SU-DHL-6 (cell line): ENCODE measurements at regions not wholly inside any gene's neighbourhood (a gene's known extent, or its start where the extent isn't known, plus 50 kb on each side); places are given as distances from the start of the nearest gene placed in this dataset.

Source experiments
- H2AFZ ChIP-seq: fragments of 200-600 bp; sonication (generic); 2 replicates; pipeline ENCODE4 v1.6.1; 2014; ENCODE audit warnings: low read depth, mild to moderate bottlenecking, moderate library complexity, mixed read lengths, antibody characterized with exemption, low read length; ENCODE audit not compliant: severe bottlenecking
- H3F3A ChIP-seq: fragments of 200-600 bp; shearing (Covaris generic); 2 replicates; pipeline ENCODE4 v1.6.0; 2016; ENCODE audit warnings: antibody characterized with exemption, mild to moderate bottlenecking; ENCODE audit not compliant: insufficient read depth
- H3K27ac ChIP-seq: fragments of 200-600 bp; sonication (generic); 2 replicates; pipeline ENCODE4 v1.5.1; 2016; ENCODE audit warnings: low read depth, mild to moderate bottlenecking, low read length, moderate library complexity, mixed read lengths
- H3K27me3 ChIP-seq: fragments of 200-600 bp; sonication (generic), shearing (Covaris generic); 2 replicates; pipeline ENCODE4 v1.6.0; 2014; ENCODE audit warnings: mild to moderate bottlenecking, low read length
- H3K36me3 ChIP-seq: fragments of 200-600 bp; sonication (generic); 2 replicates; pipeline ENCODE4 v1.6.1; 2014; ENCODE audit warnings: mild to moderate bottlenecking, low read length, mixed read lengths
- H3K4me2 ChIP-seq: fragments of 300-600, 200-600 bp; shearing (Covaris generic), sonication (generic); 2 replicates; pipeline ENCODE4 v1.6.0; 2014; ENCODE audit warnings: low read length, low read depth, mild to moderate bottlenecking; ENCODE audit not compliant: poor library complexity, severe bottlenecking
- H3K4me3 ChIP-seq: fragments of 200-600 bp; sonication (generic); 2 replicates; pipeline ENCODE4 v1.5.1; 2014; ENCODE audit warnings: antibody characterized with exemption, low read length, mild to moderate bottlenecking, mixed read lengths; ENCODE audit not compliant: insufficient read depth, poor library complexity, severe bottlenecking
- H3K79me2 ChIP-seq: fragments of 200-600 bp; sonication (generic); 2 replicates; pipeline ENCODE4 v1.6.1; 2014; ENCODE audit warnings: mild to moderate bottlenecking, low read length, moderate library complexity; ENCODE audit not compliant: insufficient read depth
- H3K9ac ChIP-seq: fragments of 200-600 bp; sonication (generic); 2 replicates; pipeline ENCODE4 v1.7.0; 2014; ENCODE audit warnings: mild to moderate bottlenecking, low read length
- H3K9me2 ChIP-seq: fragments of 200-600 bp; sonication (generic); replicated peaks from 2 replicates; pipeline ENCODE4 v1.6.1; 2014; ENCODE audit warnings: low read length; ENCODE audit not compliant: insufficient read depth
- H3K9me3 ChIP-seq: fragments of 200-600 bp; sonication (generic); 2 replicates; pipeline ENCODE4 v1.6.1; 2014; ENCODE audit warnings: low read length, mixed read lengths; ENCODE audit not compliant: insufficient read depth
- H4K20me1 ChIP-seq: fragments of 200-600 bp; sonication (generic); 2 replicates; pipeline ENCODE4 v1.6.1; 2014; ENCODE audit warnings: low read depth, mild to moderate bottlenecking, antibody characterized with exemption, low read length, moderate library complexity, mixed read lengths
- CTCF ChIP-seq: fragments of 200-600 bp; sonication (generic); IDR thresholded peaks from one replicate; pipeline ENCODE4 v1.5.1; 2017; ENCODE audit warnings: antibody characterized with exemption, mild to moderate bottlenecking, low read length, moderate library complexity; ENCODE audit not compliant: insufficient read depth, poor library complexity, severe bottlenecking
- EZH2phosphoT487 ChIP-seq: fragments of 200-600 bp; sonication (generic), shearing (Covaris generic); conservative IDR thresholded peaks from 2 replicates; pipeline ENCODE4 v1.6.1; 2018; ENCODE audit warnings: mild to moderate bottlenecking, antibody characterized with exemption, low read length, moderate library complexity, mixed read lengths

GRCh38 chr6:134529921-134530320 lies 212.0 kb upstream of the SGK1 start:
- no peaks in the 10 kb centered on the region for H3K79me2 ChIP-seq
- H3K27me3 ChIP-seq: no peaks in the 10 kb centered on the region
- no peaks in the 10 kb centered on the region for H4K20me1 ChIP-seq
- H3K9ac ChIP-seq: no peak overlapping the region
- no peaks in the 10 kb centered on the region for H3K36me3 ChIP-seq
- H3K9me3 ChIP-seq: no peaks in the 10 kb centered on the region
- no peaks in the 10 kb centered on the region for H3F3A ChIP-seq
- H3K4me2 ChIP-seq: no peak overlapping the region
- TF ChIP-seq CTCF (no peak), EZH2phosphoT487 (no peak)
- no peak overlapping the region for H3K4me3 ChIP-seq
- H2AFZ ChIP-seq: no peak overlapping the region
- no peaks in the 10 kb centered on the region for H3K9me2 ChIP-seq
- no peak overlapping the region for H3K27ac ChIP-seq

- no peak overlapping the region for H3K4me2 ChIP-seq
- no peaks in the 10 kb centered on the region for H3K79me2 ChIP-seq
- H3K9me3 ChIP-seq: no peaks in the 10 kb centered on the region
- H3F3A ChIP-seq: no peaks in the 10 kb centered on the region
- no peak overlapping the region for H2AFZ ChIP-seq
- H3K27me3 ChIP-seq: no peaks in the 10 kb centered on the region
- no peak overlapping the region for H3K27ac ChIP-seq
- H4K20me1 ChIP-seq: no peaks in the 10 kb centered on the region
- no peak overlapping the region for H3K9ac ChIP-seq
- no peak overlapping the region for H3K4me3 ChIP-seq
- no peaks in the 10 kb centered on the region for H3K36me3 ChIP-seq
- no peak for TF ChIP-seq EZH2phosphoT487
- TF ChIP-seq CTCF: no peak
- H3K9me2 ChIP-seq: no peaks in the 10 kb centered on the region
Measured at GRCh38 chr6:134529305-134529704, 211.4 kb upstream of the SGK1 start.

- Histone ChIP-seq H4K20me1 (no peaks in the 10 kb centered on the region), H3K36me3 (no peaks in the 10 kb centered on the region), H3K27ac (no peak overlapping the region), H3K9ac (no peak overlapping the region), H3K9me2 (no peaks in the 10 kb centered on the region), H3F3A (no peaks in the 10 kb centered on the region), H3K79me2 (no peaks in the 10 kb centered on the region), H3K27me3 (no peaks in the 10 kb centered on the region), H3K9me3 (no peaks in the 10 kb centered on the region), H3K4me3 (no peak overlapping the region), H2AFZ (no peak overlapping the region), H3K4me2 (no peak overlapping the region)
- TF ChIP-seq EZH2phosphoT487 (no peak), CTCF (no peak)
Measured at GRCh38 chr6:134527108-134527787, 209.3 kb upstream of the SGK1 start.
